ENCODE measurements at regions not wholly inside any gene's neighbourhood (a gene's known extent, or its start where the extent isn't known, plus 50 kb on each side); places are given as distances from the start of the nearest gene placed in this dataset.

GRCh38 chr5:174426388-174426787 is 298.0 kb upstream of the MSX2 start:
- H3K27me3 ChIP-seq (ENCODE audit: control insufficient read depth, insufficient read depth, low read length), result no peaks in the 10 kb centered on the region
- no peak for DNase-seq (ENCODE audit: low read depth in 2 of 2)
- TF ChIP-seq EZH2 (IDR thresholded peaks at IDR 0.05; ENCODE audit: low read length, missing control alignments), result no peak
- no peak overlapping the region for H3K4me2 ChIP-seq (ENCODE audit: extremely low read depth, insufficient read depth, low read length)
- H3K4me3 ChIP-seq (replicated peaks in 1 of 4; ENCODE audit: control extremely low read depth in 1 of 4, insufficient read depth in 1 of 4, low read depth in 3 of 4, low read length in 4 of 4), result no peak overlapping the region
- H3K4me1 ChIP-seq (ENCODE audit: control insufficient read depth, extremely low read depth, insufficient read depth, low read length), result no peaks in the 10 kb centered on the region
- no peak overlapping the region for H2AFZ ChIP-seq (ENCODE audit: low read length)
- no peaks in the 10 kb centered on the region for H4K20me1 ChIP-seq (ENCODE audit: control insufficient read depth, extremely low read depth, insufficient read depth, low read length)
- H3K36me3 ChIP-seq (ENCODE audit: control insufficient read depth, insufficient read depth, low read length), result no peaks in the 10 kb centered on the region
- H3K9ac ChIP-seq (ENCODE audit: insufficient read depth, low read length), result no peak overlapping the region
- no peaks in the 10 kb centered on the region for H3K79me2 ChIP-seq (ENCODE audit: control insufficient read depth, insufficient read depth, low read length)
- H3K9me3 ChIP-seq (ENCODE audit: control insufficient read depth, insufficient read depth, low read depth, low read length), result no peaks in the 10 kb centered on the region
- H3K27ac ChIP-seq (ENCODE audit: insufficient read depth, low read length), result no peak overlapping the region

- Histone ChIP-seq H3K36me3 (ENCODE audit: control insufficient read depth, insufficient read depth, low read length) (no peaks in the 10 kb centered on the region), H3K4me2 (ENCODE audit: extremely low read depth, insufficient read depth, low read length) (no peak overlapping the region), H4K20me1 (ENCODE audit: control insufficient read depth, extremely low read depth, insufficient read depth, low read length) (no peaks in the 10 kb centered on the region), H3K4me3 (replicated peaks in 1 of 4; ENCODE audit: control extremely low read depth in 1 of 4, insufficient read depth in 1 of 4, low read depth in 3 of 4, low read length in 4 of 4) (no peak overlapping the region), H3K9ac (ENCODE audit: insufficient read depth, low read length) (no peak overlapping the region), H3K9me3 (ENCODE audit: control insufficient read depth, insufficient read depth, low read depth, low read length) (no peaks in the 10 kb centered on the region), H3K4me1 (ENCODE audit: control insufficient read depth, extremely low read depth, insufficient read depth, low read length) (no peaks in the 10 kb centered on the region), H3K79me2 (ENCODE audit: control insufficient read depth, insufficient read depth, low read length) (no peaks in the 10 kb centered on the region), H2AFZ (ENCODE audit: low read length) (no peak overlapping the region), H3K27me3 (ENCODE audit: control insufficient read depth, insufficient read depth, low read length) (no peaks in the 10 kb centered on the region), H3K27ac (ENCODE audit: insufficient read depth, low read length) (no peak overlapping the region)
- no peak for DNase-seq (ENCODE audit: low read depth in 2 of 2)
- TF ChIP-seq EZH2 (IDR thresholded peaks at IDR 0.05; ENCODE audit: low read length, missing control alignments) (no peak), CTCF (conservative IDR thresholded peaks at IDR 0.05 in 1 of 2, IDR thresholded peaks at IDR 0.05 in 1 of 2; ENCODE audit: low read depth in 1 of 2, low read length in 2 of 2) (no peak)
Observed at GRCh38 chr5:174426851-174427250, 297.5 kb upstream of the MSX2 start.

GRCh38 chr5:174427304-174427703 is 297.1 kb upstream of the MSX2 start:
- no peak overlapping the region for H3K27ac ChIP-seq (ENCODE audit: insufficient read depth, low read length)

More at GRCh38 chr5:174427304-174427703, 297.1 kb upstream of the MSX2 start:
- TF ChIP-seq CTCF (conservative IDR thresholded peaks at IDR 0.05 in 1 of 2, IDR thresholded peaks at IDR 0.05 in 1 of 2; ENCODE audit: low read depth in 1 of 2, low read length in 2 of 2) (no peak), EZH2 (IDR thresholded peaks at IDR 0.05; ENCODE audit: low read length, missing control alignments) (no peak)
- Histone ChIP-seq H3K4me3 (replicated peaks in 1 of 4; ENCODE audit: control extremely low read depth in 1 of 4, insufficient read depth in 1 of 4, low read depth in 3 of 4, low read length in 4 of 4) (no peak overlapping the region), H3K4me1 (ENCODE audit: control insufficient read depth, extremely low read depth, insufficient read depth, low read length) (no peaks in the 10 kb centered on the region), H3K36me3 (ENCODE audit: control insufficient read depth, insufficient read depth, low read length) (no peaks in the 10 kb centered on the region), H3K4me2 (ENCODE audit: extremely low read depth, insufficient read depth, low read length) (no peak overlapping the region), H3K9me3 (ENCODE audit: control insufficient read depth, insufficient read depth, low read depth, low read length) (no peaks in the 10 kb centered on the region), H3K9ac (ENCODE audit: insufficient read depth, low read length) (no peak overlapping the region), H4K20me1 (ENCODE audit: control insufficient read depth, extremely low read depth, insufficient read depth, low read length) (no peaks in the 10 kb centered on the region), H2AFZ (ENCODE audit: low read length) (no peak overlapping the region), H3K79me2 (ENCODE audit: control insufficient read depth, insufficient read depth, low read length) (no peaks in the 10 kb centered on the region), H3K27me3 (ENCODE audit: control insufficient read depth, insufficient read depth, low read length) (no peaks in the 10 kb centered on the region)
- no peak for DNase-seq (ENCODE audit: low read depth in 2 of 2)
